ENCODE measurements at regions not wholly inside any gene's neighbourhood (a gene's known extent, or its start where the extent isn't known, plus 50 kb on each side); places are given as distances from the start of the nearest gene placed in this dataset.
"Not testable (repeated sequence)": the region's sequence is repeated elsewhere in the genome, so short reads cannot be mapped to it uniquely, and the experiment has no call there.

GRCh38 chr22:36085476-36086169 lies 57.0 kb upstream of the RBFOX2 start:
- H3K4me3 ChIP-seq (ENCODE audit: low read length in 3 of 3): no peak overlapping the region
- no peaks in the 10 kb centered on the region for H3K4me1 ChIP-seq (ENCODE audit: control insufficient read depth in 2 of 3, insufficient read depth in 2 of 3, low read depth in 1 of 3, low read length in 3 of 3)
- intact Hi-C loops (cut with DNase I): no loop called here
- no peak for TF ChIP-seq CTCF (IDR thresholded peaks at IDR 0.05; ENCODE audit: borderline replicate concordance, extremely low read depth, insufficient read depth)
- no peak for DNase-seq
- no peak for FAIRE-seq
- H3K9ac ChIP-seq (ENCODE audit: low read length in 3 of 3): no peak overlapping the region
- no peaks in the 10 kb centered on the region for H3K9me3 ChIP-seq (ENCODE audit: control insufficient read depth in 2 of 3, insufficient read depth in 1 of 3, low read length in 3 of 3)
- no peak overlapping the region for H3K27ac ChIP-seq (ENCODE audit: low read depth in 2 of 2, low read length in 2 of 2)
- no peaks in the 10 kb centered on the region for H3K36me3 ChIP-seq (ENCODE audit: control insufficient read depth in 2 of 3, insufficient read depth in 3 of 3, low read length in 3 of 3)
- no peaks in the 10 kb centered on the region for H3K27me3 ChIP-seq (ENCODE audit: control insufficient read depth, insufficient read depth, low read length)

GRCh38 chr22:36084717-36085116 lies 56.1 kb upstream of the RBFOX2 start:
- intact Hi-C loops (cut with DNase I): no loop called here
- FAIRE-seq: no peak
- no peaks in the 10 kb centered on the region for H3K27me3 ChIP-seq (ENCODE audit: control insufficient read depth, insufficient read depth, low read length)

GRCh38 chr22:36083056-36083455 lies 54.4 kb upstream of the RBFOX2 start:
- no peak overlapping the region for H3K4me3 ChIP-seq (ENCODE audit: low read length in 3 of 3)
- H3K4me1 ChIP-seq (ENCODE audit: control insufficient read depth in 2 of 3, insufficient read depth in 2 of 3, low read depth in 1 of 3, low read length in 3 of 3): no peaks in the 10 kb centered on the region
- H3K9me3 ChIP-seq (ENCODE audit: control insufficient read depth in 2 of 3, insufficient read depth in 1 of 3, low read length in 3 of 3): no peaks in the 10 kb centered on the region
- H3K9ac ChIP-seq (ENCODE audit: low read length in 3 of 3): no peak overlapping the region
- no peak for FAIRE-seq
- TF ChIP-seq CTCF (IDR thresholded peaks at IDR 0.05; ENCODE audit: borderline replicate concordance, extremely low read depth, insufficient read depth): no peak
- intact Hi-C loops (cut with DNase I): no loop called here
- DNase-seq: no peak
- H3K27ac ChIP-seq (ENCODE audit: low read depth in 2 of 2, low read length in 2 of 2): no peak overlapping the region
- no peaks in the 10 kb centered on the region for H3K27me3 ChIP-seq (ENCODE audit: control insufficient read depth, insufficient read depth, low read length)
- H3K36me3 ChIP-seq (ENCODE audit: control insufficient read depth in 2 of 3, insufficient read depth in 3 of 3, low read length in 3 of 3): no peaks in the 10 kb centered on the region

More at GRCh38 chr22:36084717-36085116, 56.1 kb upstream of the RBFOX2 start:
- Histone ChIP-seq H3K9me3 (ENCODE audit: control insufficient read depth in 2 of 3, insufficient read depth in 1 of 3, low read length in 3 of 3) (no peaks in the 10 kb centered on the region), H3K4me3 (ENCODE audit: low read length in 3 of 3) (no peak overlapping the region), H3K36me3 (ENCODE audit: control insufficient read depth in 2 of 3, insufficient read depth in 3 of 3, low read length in 3 of 3) (no peaks in the 10 kb centered on the region), H3K4me1 (ENCODE audit: control insufficient read depth in 2 of 3, insufficient read depth in 2 of 3, low read depth in 1 of 3, low read length in 3 of 3) (no peaks in the 10 kb centered on the region), H3K9ac (ENCODE audit: low read length in 3 of 3) (no peak overlapping the region), H3K27ac (ENCODE audit: low read depth in 2 of 2, low read length in 2 of 2) (no peak overlapping the region)
- no peak for DNase-seq
- TF ChIP-seq CTCF (IDR thresholded peaks at IDR 0.05; ENCODE audit: borderline replicate concordance, extremely low read depth, insufficient read depth): no peak

- no peaks in the 10 kb centered on the region for H3K36me3 ChIP-seq (ENCODE audit: control insufficient read depth in 2 of 3, insufficient read depth in 3 of 3, low read length in 3 of 3)
- FAIRE-seq: no peak
- TF ChIP-seq CTCF (IDR thresholded peaks at IDR 0.05; ENCODE audit: borderline replicate concordance, extremely low read depth, insufficient read depth): no peak
Measured at GRCh38 chr22:36081023-36081431, 52.4 kb upstream of the RBFOX2 start.

GRCh38 chr22:36080281-36080680 lies 51.7 kb upstream of the RBFOX2 start:
- H3K4me1 ChIP-seq (ENCODE audit: control insufficient read depth in 2 of 3, insufficient read depth in 2 of 3, low read depth in 1 of 3, low read length in 3 of 3); intact Hi-C loops (cut with DNase I); H3K4me3 ChIP-seq (ENCODE audit: low read length in 3 of 3); H3K9me3 ChIP-seq (ENCODE audit: control insufficient read depth in 2 of 3, insufficient read depth in 1 of 3, low read length in 3 of 3); H3K27me3 ChIP-seq (ENCODE audit: control insufficient read depth, insufficient read depth, low read length); DNase-seq; H3K9ac ChIP-seq (ENCODE audit: low read length in 3 of 3); FAIRE-seq; H3K36me3 ChIP-seq (ENCODE audit: control insufficient read depth in 2 of 3, insufficient read depth in 3 of 3, low read length in 3 of 3); H3K27ac ChIP-seq (ENCODE audit: low read depth in 2 of 2, low read length in 2 of 2): not testable (repeated sequence)

More at GRCh38 chr22:36081023-36081431, 52.4 kb upstream of the RBFOX2 start:
- no peak overlapping the region for H3K9ac ChIP-seq (ENCODE audit: low read length in 3 of 3)
- H3K4me1 ChIP-seq (ENCODE audit: control insufficient read depth in 2 of 3, insufficient read depth in 2 of 3, low read depth in 1 of 3, low read length in 3 of 3): no peaks in the 10 kb centered on the region
- H3K9me3 ChIP-seq (ENCODE audit: control insufficient read depth in 2 of 3, insufficient read depth in 1 of 3, low read length in 3 of 3): no peaks in the 10 kb centered on the region
- DNase-seq: no peak
- H3K27ac ChIP-seq (ENCODE audit: low read depth in 2 of 2, low read length in 2 of 2): no peak overlapping the region
- no peak overlapping the region for H3K4me3 ChIP-seq (ENCODE audit: low read length in 3 of 3)
- no peaks in the 10 kb centered on the region for H3K27me3 ChIP-seq (ENCODE audit: control insufficient read depth, insufficient read depth, low read length)
- intact Hi-C loops (cut with DNase I): no loop called here

All from kidney (tissue), 13 donors.